DMS53 treated with DMSO at 0.1 percent for 48 hours (cell line): ENCODE measurements at regions not wholly inside any gene's neighbourhood (a gene's known extent, or its start where the extent isn't known, plus 50 kb on each side); places are given as distances from the start of the nearest gene placed in this dataset.
A peak's percentile ranks its signal among the peaks of the same experiment; 100 is the strongest.
"Not testable (repeated sequence)": the region's sequence is repeated elsewhere in the genome, so short reads cannot be mapped to it uniquely, and the experiment has no call there.

Experiments used
- DNase-seq: peaks from one replicate; lab custom pipeline; 2025; ENCODE audit not compliant: unreplicated experiment; lab: John Stamatoyannopoulos, UW

GRCh38 chr1:229710746-229711145 lies 84.7 kb downstream of the URB2 start:
- DNase-seq: no peak

- DNase-seq: no peak
These were observed 88.3 kb downstream of the URB2 start for GRCh38 chr1:229714306-229714705.

DNA sequence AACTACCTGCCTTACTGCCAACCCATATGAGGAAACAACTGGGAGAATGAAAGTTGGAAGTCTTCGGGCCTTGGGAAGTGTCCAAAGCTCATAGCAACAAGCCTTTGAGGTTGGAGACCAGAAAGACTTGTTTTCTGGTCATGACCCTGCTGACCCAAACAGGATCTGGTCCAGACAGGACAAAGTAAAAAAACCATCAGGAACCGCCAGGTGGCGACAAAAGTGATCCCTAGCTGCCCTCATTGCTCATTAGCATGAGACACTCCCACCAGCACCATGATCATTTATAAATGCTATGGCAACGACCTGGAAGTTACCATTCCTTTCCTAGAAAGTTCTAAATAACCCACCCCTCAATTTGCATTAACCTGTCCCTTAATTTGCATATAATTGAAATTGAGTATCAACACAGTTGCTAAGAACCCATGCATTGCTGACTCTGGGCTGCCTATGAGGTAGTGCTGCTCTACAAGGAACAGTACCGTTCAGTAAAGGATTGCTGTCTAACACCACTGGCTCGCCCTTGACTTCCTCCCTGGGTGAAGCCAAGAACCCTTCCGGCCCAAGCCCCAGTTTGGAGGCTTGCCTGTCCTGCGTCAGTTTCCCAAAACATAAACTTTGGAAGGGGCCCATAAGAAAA lies 89.0 kb downstream of the URB2 start:
- DNase-seq: no peak

DNA sequence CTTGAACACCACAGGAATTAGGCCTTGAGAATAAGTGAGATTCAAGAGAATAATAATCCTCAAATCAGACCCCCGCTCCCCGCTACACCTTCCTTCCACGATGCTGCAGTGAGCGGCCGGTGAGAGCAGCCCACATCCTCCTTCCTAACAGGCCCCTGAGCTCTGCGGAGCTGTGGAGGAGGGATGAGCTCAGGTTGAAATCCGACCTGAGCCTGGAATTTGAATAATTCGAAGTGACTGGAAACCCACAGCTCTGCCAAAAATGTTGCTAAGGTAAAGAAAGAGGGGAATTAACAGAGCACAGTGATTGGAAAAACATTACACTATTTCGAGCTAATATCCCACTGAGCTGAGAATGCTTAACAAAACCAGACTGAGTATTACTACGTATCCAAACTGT lies 90.0 kb downstream of the URB2 start:
- no peak for DNase-seq

DNA sequence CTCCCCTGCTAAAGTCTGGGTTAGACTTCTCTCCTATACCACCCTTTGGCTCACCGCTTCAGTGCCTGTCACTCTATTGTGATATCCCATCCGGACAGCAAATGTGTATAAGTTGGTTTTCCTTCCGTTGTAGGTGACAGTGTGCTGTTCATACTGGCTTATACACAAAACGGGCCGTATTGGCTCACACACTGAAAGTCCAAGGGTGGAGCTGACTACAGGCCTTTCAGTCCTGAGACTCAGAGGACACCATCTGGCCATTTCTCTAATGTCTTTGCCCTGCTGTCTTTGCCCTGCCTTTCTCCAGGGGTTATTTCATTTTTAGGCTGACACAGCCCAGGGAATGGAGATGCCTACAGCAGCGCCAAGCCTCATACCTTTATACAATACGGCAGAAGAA lies 90.7 kb downstream of the URB2 start:
- peak; percentile 39 for DNase-seq

- peak; percentile 90 for DNase-seq
These were observed 91.9 kb downstream of the URB2 start for GRCh38 chr1:229717786-229718576.

GRCh38 chr1:229726061-229726460 lies 100.0 kb downstream of the URB2 start:
- no peak for DNase-seq

GRCh38 chr1:229729916-229730315 lies 103.9 kb downstream of the URB2 start:
- DNase-seq: no peak

GRCh38 chr1:229730573-229730972 lies 104.5 kb downstream of the URB2 start:
- DNase-seq: no peak

GRCh38 chr1:229732061-229732460 lies 106.0 kb downstream of the URB2 start:
- no peak for DNase-seq

DNA sequence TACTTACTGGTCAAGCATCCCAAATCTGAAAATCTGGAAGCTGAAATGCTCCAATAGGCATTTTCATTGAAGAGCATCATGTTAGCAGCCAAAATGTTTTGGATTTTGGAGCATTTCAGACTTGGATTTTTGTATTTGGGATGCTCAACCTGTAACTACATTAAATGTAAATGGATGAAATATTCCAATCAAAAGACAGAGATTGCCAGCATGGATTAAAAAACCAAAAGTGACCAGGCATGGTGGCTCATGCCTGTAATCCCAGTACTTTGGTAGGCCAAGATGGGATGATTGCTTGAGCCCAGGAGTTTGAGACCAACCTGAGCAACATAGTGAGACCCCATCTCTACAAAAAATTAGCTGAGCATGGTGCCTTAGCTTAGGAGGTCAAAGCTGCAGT lies 110.3 kb downstream of the URB2 start:
- no peak for DNase-seq

GRCh38 chr1:229742614-229743013 lies 116.6 kb downstream of the URB2 start:
- not testable (repeated sequence) for DNase-seq

DNA sequence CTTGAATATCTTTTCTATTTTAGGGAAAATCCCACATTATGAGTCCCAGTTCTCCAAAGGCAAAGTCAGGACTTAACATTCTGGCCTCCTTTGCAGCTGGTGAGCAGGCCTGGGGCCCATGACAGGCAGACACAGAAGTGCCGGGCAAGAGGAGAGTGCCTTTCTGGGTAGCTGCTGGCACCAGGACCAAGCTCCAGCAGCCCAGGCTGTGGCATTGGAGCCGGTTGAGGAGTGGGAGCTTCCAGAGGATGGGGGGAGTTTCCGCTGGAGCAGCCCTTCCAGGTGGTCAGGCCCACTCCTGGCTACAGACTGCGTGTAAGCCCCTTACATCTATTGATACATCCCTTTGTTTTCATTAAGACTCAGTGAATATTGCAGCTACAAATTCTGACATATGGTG lies 123.9 kb downstream of the URB2 start:
- DNase-seq: no peak

DNA sequence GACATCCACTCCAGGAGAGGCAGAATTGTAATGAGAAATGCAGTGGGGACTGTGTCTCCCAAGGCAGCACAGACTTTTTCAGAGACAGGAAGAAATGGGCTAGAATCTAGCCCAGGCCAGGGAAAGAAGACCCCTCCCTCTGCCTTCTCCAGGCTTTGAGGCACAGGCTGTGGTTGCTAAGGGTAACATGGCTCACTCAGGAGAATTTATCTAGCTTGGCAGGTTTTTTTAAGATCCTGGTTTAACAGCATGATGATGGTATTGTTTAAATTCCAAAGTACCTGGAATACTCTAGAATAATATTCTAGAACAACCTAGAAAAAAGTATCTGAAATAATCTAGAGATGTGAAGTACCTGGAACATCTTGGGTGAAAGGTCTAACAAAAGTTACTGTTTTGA lies 125.6 kb downstream of the URB2 start:
- DNase-seq: no peak

DNA sequence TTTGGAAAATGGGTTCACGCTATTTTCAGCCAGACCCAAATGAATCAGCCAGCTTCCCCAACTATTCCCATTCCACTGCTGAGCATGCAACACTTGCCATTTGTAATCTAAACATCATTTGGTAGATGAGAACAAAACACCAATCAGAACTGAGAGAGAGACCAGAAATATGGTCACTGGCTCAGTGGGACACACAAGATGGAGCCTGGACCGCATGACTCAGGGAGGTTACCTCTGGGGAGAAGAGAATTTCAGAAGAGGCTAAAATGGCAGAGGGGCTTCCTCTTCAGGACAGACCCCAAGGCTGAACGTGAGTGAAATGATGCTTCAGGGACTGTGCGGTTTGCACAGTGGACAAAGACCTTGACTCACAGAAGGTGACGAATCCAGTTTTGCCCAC lies 126.6 kb downstream of the URB2 start:
- DNase-seq: no peak

GRCh38 chr1:229753764-229754551 lies 127.9 kb downstream of the URB2 start:
- DNase-seq: no peak

DNA sequence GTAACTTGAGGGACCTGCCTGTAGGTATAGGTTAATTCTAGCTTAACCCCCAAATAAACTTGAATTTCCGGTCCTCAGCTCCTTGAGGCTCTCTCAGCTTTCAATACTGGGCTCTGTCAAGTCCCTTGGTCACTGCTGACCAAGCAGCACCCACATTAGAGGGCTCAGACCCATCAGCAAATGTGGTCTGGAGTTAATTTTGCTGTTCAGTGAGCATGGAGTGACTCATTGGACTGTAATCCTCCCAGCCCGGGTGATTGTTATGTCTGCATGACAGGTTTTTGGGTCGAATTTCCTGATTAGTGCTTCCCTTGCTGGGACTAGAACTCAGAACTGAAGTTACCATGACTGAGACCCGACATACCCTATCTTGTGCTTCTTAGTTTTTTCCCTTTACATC lies 130.6 kb downstream of the URB2 start:
- no peak for DNase-seq

GRCh38 chr1:229757226-229757625 lies 131.2 kb downstream of the URB2 start:
- DNase-seq: no peak

DNA sequence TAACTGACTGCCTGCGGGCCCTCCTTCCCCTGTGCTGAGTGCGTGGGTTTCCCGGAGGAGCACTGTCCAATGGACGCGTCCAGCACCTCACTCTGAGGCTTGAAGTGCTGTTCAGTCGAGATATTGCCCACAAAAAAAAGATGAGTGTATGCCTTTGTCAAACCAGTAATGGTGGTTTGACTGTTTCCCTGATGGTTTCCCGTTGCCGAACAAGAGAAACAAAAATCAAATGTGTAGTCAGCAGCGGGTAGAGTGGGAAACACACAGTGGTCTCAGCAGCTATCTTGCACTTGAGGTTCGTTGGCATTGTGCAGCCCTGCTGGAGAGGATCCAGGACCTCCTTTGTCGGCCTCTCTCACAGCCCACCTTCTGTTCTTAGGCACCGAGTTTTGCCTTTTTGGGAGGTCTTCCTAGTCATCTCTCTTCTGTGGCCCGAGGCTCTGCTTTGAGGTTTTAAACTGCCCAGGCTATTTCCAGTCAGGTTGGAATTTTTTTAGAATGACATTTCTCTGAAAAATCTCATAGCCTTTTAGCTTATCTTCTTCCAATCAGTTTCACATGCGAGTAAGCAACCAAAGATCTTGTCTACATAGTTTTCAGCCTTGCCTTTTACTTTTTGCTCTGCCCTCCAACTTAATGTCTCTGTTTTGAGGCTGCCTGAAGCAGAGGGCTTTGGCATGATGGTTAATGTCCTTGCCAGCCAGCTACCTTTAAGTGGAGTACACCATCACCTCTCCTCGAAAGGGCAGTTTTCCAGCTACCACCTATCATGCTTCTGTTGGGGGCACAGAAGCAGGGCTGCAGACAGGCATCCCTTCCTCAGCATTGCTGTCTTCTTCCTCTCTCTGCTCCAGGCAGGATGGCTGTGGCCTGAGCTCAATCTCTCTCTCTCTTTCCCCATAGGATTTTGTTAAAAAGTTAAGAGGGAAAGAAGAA lies 132.3 kb downstream of the URB2 start:
- DNase-seq: no peak

- DNase-seq: no peak
These were observed 133.0 kb downstream of the URB2 start for GRCh38 chr1:229759037-229759435.

GRCh38 chr1:229759586-229759985 lies 133.5 kb downstream of the URB2 start:
- no peak for DNase-seq
